OCI-LY7 (cell line): ENCODE measurements at regions not wholly inside any gene's neighbourhood (a gene's known extent, or its start where the extent isn't known, plus 50 kb on each side); places are given as distances from the start of the nearest gene placed in this dataset.

Experiments
- BruUV-seq: library from RNA; stranded (reverse); fragments of 400-500 nt; replicated peaks from 2 replicates; lab custom pipeline; 2021; lab: Mats Ljungman, UMichigan
- CTCF ChIA-PET: fragments of 300-600 bp; sonication (Branson Sonifier 250); formaldehyde crosslinking; loops from one replicate; lab custom pipeline; 2022; ENCODE audit warnings: antibody characterized with exemption; ENCODE audit not compliant: unreplicated experiment; lab: Charles Lee
- POLR2A ChIA-PET: fragments of 300-600 bp; sonication (Branson Sonifier 250); formaldehyde crosslinking; loops from one replicate; lab custom pipeline; 2022; ENCODE audit warnings: antibody characterized with exemption; lab: Charles Lee
- DNase-seq: peaks from one replicate; pipeline ENCODE4 v3.0.0-alpha.2; 2015; ENCODE audit warnings: low spot score
- H2AFZ ChIP-seq: fragments of 200-600 bp; sonication (generic), shearing (Covaris generic); 2 replicates; pipeline ENCODE4 v1.6.1; 2014; ENCODE audit warnings: mild to moderate bottlenecking, antibody characterized with exemption, low read length, moderate library complexity
- H3K27ac ChIP-seq: fragments of 200-600 bp; sonication (generic); 2 replicates; pipeline ENCODE4 v1.5.1; 2014; ENCODE audit warnings: mixed run types, low read depth, mild to moderate bottlenecking, moderate library complexity, low read length, inconsistent platforms; ENCODE audit not compliant: poor library complexity, severe bottlenecking
- H3K36me3 ChIP-seq: fragments of 200-600 bp; sonication (generic); 2 replicates; pipeline ENCODE4 v1.6.1; 2014; ENCODE audit warnings: mild to moderate bottlenecking, antibody characterized with exemption, low read length, moderate library complexity, mixed read lengths; ENCODE audit not compliant: insufficient read depth
- H3K4me1 ChIP-seq: fragments of 200-600 bp; sonication (generic); 2 replicates; pipeline ENCODE4 v1.5.1; 2014; ENCODE audit warnings: mild to moderate bottlenecking, low read length; ENCODE audit not compliant: insufficient read depth, poor library complexity, severe bottlenecking
- H3K4me2 ChIP-seq: fragments of 200-600 bp; sonication (generic); 2 replicates; pipeline ENCODE4 v1.6.1; 2014; ENCODE audit warnings: mild to moderate bottlenecking, low read length
- H3K4me3 ChIP-seq: fragments of 200-600 bp; sonication (generic); 2 replicates; pipeline ENCODE4 v1.5.1; 2014; ENCODE audit warnings: mild to moderate bottlenecking, low read depth, low read length; ENCODE audit not compliant: poor library complexity, severe bottlenecking
- H3K79me2 ChIP-seq: fragments of 200-600 bp; sonication (generic); 2 replicates; pipeline ENCODE4 v1.6.1; 2016; ENCODE audit warnings: low read depth, mild to moderate bottlenecking, low read length, moderate library complexity, mixed read lengths; ENCODE audit not compliant: insufficient read depth
- H3K9me2 ChIP-seq: fragments of 200-600 bp; sonication (generic); 2 replicates; pipeline ENCODE4 v1.6.1; 2016; ENCODE audit warnings: mild to moderate bottlenecking, low read length, mixed read lengths; ENCODE audit not compliant: insufficient read depth
- H3K9me3 ChIP-seq: fragments of 200-600 bp; sonication (generic); 2 replicates; pipeline ENCODE4 v1.6.1; 2014; ENCODE audit warnings: mild to moderate bottlenecking, mixed run types, low read length, mixed read lengths
- H4K20me1 ChIP-seq: fragments of 200-600 bp; sonication (generic); 2 replicates; pipeline ENCODE4 v1.6.1; 2014; ENCODE audit warnings: mild to moderate bottlenecking, antibody characterized with exemption, low read length, moderate library complexity, mixed read lengths; ENCODE audit not compliant: insufficient read depth
- EZH2phosphoT487 ChIP-seq: fragments of 200-600 bp; sonication (generic); IDR thresholded peaks from 2 replicates; pipeline ENCODE4 v1.6.1; 2018; ENCODE audit warnings: low read depth, borderline replicate concordance, mild to moderate bottlenecking, mixed run types, antibody characterized with exemption, low read length, moderate library complexity, mixed read lengths
- intact Hi-C: fragments of 100-400 bp; cut with micrococcal nuclease; formaldehyde crosslinking; loops from one replicate; pipeline ENCODE4 v1.10.0; 2022; ENCODE audit not compliant: unreplicated experiment
- TF ChIP-seq, protein P1 (sequence below): fragments of 200-600 bp; sonication (generic); conservative IDR thresholded peaks from 2 replicates; pipeline ENCODE4 v1.5.1; 2014; ENCODE audit warnings: mild to moderate bottlenecking, antibody characterized with exemption, low read length, moderate library complexity, mixed read lengths

DNA sequence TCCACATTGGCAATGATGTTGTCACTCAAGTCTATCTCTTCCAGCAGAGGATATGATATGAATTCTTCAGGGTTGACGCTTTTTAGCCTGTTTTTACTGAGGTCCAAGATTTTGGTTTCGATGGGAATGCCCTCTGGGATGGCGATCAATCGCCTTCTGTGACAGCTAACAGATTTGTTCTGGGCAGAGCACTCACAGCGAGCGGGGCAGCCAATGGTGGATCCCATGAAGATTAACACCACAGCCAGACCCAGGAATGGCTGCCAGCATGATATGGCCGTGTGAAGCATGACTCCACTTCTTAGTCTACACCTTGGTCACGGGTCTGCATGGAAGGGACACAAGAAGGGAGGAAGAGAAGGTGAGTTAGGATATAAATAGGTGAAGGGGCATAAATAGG lies 377.1 kb upstream of the C9orf72 start:
- TF ChIP-seq, protein P1, sequence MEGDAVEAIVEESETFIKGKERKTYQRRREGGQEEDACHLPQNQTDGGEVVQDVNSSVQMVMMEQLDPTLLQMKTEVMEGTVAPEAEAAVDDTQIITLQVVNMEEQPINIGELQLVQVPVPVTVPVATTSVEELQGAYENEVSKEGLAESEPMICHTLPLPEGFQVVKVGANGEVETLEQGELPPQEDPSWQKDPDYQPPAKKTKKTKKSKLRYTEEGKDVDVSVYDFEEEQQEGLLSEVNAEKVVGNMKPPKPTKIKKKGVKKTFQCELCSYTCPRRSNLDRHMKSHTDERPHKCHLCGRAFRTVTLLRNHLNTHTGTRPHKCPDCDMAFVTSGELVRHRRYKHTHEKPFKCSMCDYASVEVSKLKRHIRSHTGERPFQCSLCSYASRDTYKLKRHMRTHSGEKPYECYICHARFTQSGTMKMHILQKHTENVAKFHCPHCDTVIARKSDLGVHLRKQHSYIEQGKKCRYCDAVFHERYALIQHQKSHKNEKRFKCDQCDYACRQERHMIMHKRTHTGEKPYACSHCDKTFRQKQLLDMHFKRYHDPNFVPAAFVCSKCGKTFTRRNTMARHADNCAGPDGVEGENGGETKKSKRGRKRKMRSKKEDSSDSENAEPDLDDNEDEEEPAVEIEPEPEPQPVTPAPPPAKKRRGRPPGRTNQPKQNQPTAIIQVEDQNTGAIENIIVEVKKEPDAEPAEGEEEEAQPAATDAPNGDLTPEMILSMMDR = no peak
- TF ChIP-seq EZH2phosphoT487 = no peak
- Histone ChIP-seq H3K9me3 (no peaks in the 10 kb centered on the region), H3K79me2 (no peaks in the 10 kb centered on the region), H3K27ac (no peak overlapping the region), H3K4me3 (no peak overlapping the region), H3K36me3 (no peaks in the 10 kb centered on the region), H3K9me2 (no peaks in the 10 kb centered on the region), H4K20me1 (no peaks in the 10 kb centered on the region), H3K4me2 (no peak overlapping the region), H2AFZ (no peak overlapping the region), H3K4me1 (no peaks in the 10 kb centered on the region)
- no TSS peak for BruUV-seq
- intact Hi-C loops = no loop called here
- DNase-seq = no peak
- ChIA-PET POLR2A (no interaction called here), CTCF (no interaction called here)

DNA sequence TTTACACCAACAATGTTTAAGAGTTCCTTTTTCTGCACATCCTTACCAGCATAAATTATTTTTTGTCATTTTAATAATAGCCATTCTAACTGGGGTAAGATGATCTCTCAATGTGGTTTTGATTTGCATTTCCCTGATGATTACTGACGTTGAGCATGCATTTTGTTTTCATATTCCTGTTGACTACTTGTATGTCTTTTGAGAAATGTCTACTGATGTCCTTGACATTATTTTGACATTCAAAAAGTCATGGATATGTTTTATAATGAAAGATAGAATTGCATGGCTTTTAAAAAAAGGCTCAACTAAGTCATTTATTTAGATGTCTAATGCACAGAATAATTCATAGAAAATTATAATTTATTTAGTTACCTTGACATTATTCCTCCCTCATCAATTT lies 381.6 kb upstream of the C9orf72 start:
- H3K4me3 ChIP-seq = no peak overlapping the region
- H2AFZ ChIP-seq = no peak overlapping the region
- H4K20me1 ChIP-seq = no peaks in the 10 kb centered on the region
- H3K27ac ChIP-seq = no peak overlapping the region
- POLR2A ChIA-PET = interaction anchor here (1.0 kb wide), 1 partner anchor 29 kb away, joined by 3 read pairs; no protein-coding TSS in a partner anchor
- H3K4me2 ChIP-seq = no peak overlapping the region
- H3K79me2 ChIP-seq = no peaks in the 10 kb centered on the region
- H3K9me3 ChIP-seq = no peaks in the 10 kb centered on the region
- BruUV-seq = no TSS peak
- no peaks in the 10 kb centered on the region for H3K9me2 ChIP-seq
- no peaks in the 10 kb centered on the region for H3K4me1 ChIP-seq
- no peak for TF ChIP-seq EZH2phosphoT487
- TF ChIP-seq, protein P1 = no peak
- no peaks in the 10 kb centered on the region for H3K36me3 ChIP-seq
- CTCF ChIA-PET = no interaction called here
- DNase-seq = no peak
- intact Hi-C loops = no loop called here

GRCh38 chr9:27963836-27964235 lies 390.6 kb upstream of the C9orf72 start:
- BruUV-seq = no TSS peak
- Histone ChIP-seq H3K9me2 (no peaks in the 10 kb centered on the region), H2AFZ (no peak overlapping the region), H3K27ac (no peak overlapping the region), H4K20me1 (no peaks in the 10 kb centered on the region), H3K79me2 (no peaks in the 10 kb centered on the region), H3K4me3 (no peak overlapping the region), H3K4me1 (no peaks in the 10 kb centered on the region), H3K9me3 (no peaks in the 10 kb centered on the region), H3K4me2 (no peak overlapping the region), H3K36me3 (no peaks in the 10 kb centered on the region)
- POLR2A ChIA-PET = interaction anchor here (0.7 kb wide), 1 partner anchor 21 kb away, joined by 3 read pairs; no protein-coding TSS in a partner anchor
- TF ChIP-seq, protein P1 = no peak
- no peak for TF ChIP-seq EZH2phosphoT487
- CTCF ChIA-PET = no interaction called here
- DNase-seq = no peak
- intact Hi-C loops = no loop called here
